Fibroblast of lung (primary cell): ENCODE measurements at regions not wholly inside any gene's neighbourhood (a gene's known extent, or its start where the extent isn't known, plus 50 kb on each side); places are given as distances from the start of the nearest gene placed in this dataset.

Experiments
- DNase-seq, 2 donors: peaks; one replicate each; pipeline versions ENCODE4 v3.0.0 to v3.0.0-alpha.2; 2010; ENCODE audit warnings: low read depth in 2 of 2
- H2AFZ ChIP-seq: 2 replicates; pipeline ENCODE4 v1.5.1; 2012; ENCODE audit warnings: low read length, control low read depth, inconsistent platforms
- H3K27ac ChIP-seq: 2 replicates; pipeline ENCODE4 v1.5.1; 2011; ENCODE audit warnings: low read length, control low read depth; ENCODE audit not compliant: insufficient read depth
- H3K27me3 ChIP-seq: 2 replicates; pipeline ENCODE4 v1.5.1; 2011; ENCODE audit warnings: mild to moderate bottlenecking, low read length; ENCODE audit not compliant: control insufficient read depth, insufficient read depth
- H3K36me3 ChIP-seq: 2 replicates; pipeline ENCODE4 v1.5.1; 2011; ENCODE audit warnings: low read length; ENCODE audit not compliant: control insufficient read depth, insufficient read depth
- H3K4me1 ChIP-seq: 2 replicates; pipeline ENCODE4 v1.5.1; 2011; ENCODE audit warnings: low read length; ENCODE audit not compliant: control insufficient read depth, insufficient read depth; ENCODE audit errors: extremely low read depth
- H3K4me2 ChIP-seq: 2 replicates; pipeline ENCODE4 v1.5.1; 2011; ENCODE audit warnings: low read length, control low read depth; ENCODE audit not compliant: insufficient read depth; ENCODE audit errors: extremely low read depth
- H3K4me3 ChIP-seq, 4 experiments: fragments of 200-600 bp in 1 of 4; sonication (generic) in 1 of 4; replicated peaks in 1 of 4; 2 replicates each; pipeline ENCODE4 v1.5.1; 2011 to 2016; ENCODE audit warnings: low read length in 4 of 4, low read depth in 3 of 4, mild to moderate bottlenecking in 3 of 4, control low read depth in 2 of 4, inconsistent platforms in 1 of 4, mixed read lengths in 1 of 4; ENCODE audit not compliant: insufficient read depth in 1 of 4; ENCODE audit errors: control extremely low read depth in 1 of 4
- H3K79me2 ChIP-seq: 2 replicates; pipeline ENCODE4 v1.5.1; 2012; ENCODE audit warnings: mild to moderate bottlenecking, low read length, inconsistent platforms; ENCODE audit not compliant: control insufficient read depth, insufficient read depth
- H3K9ac ChIP-seq: 2 replicates; pipeline ENCODE4 v1.5.1; 2011; ENCODE audit warnings: mild to moderate bottlenecking, low read length, control low read depth; ENCODE audit not compliant: insufficient read depth
- H3K9me3 ChIP-seq: 2 replicates; pipeline ENCODE4 v1.5.1; 2012; ENCODE audit warnings: low read depth, low read length; ENCODE audit not compliant: control insufficient read depth, insufficient read depth
- H4K20me1 ChIP-seq: 2 replicates; pipeline ENCODE4 v1.5.1; 2011; ENCODE audit warnings: low read length; ENCODE audit not compliant: control insufficient read depth, insufficient read depth; ENCODE audit errors: extremely low read depth
- EZH2 ChIP-seq: IDR thresholded peaks from 2 replicates; pipeline ENCODE4 v1.5.1; 2012; ENCODE audit warnings: low read length, control low read depth, mild to moderate bottlenecking; ENCODE audit errors: missing control alignments
- TF ChIP-seq, protein P1 (sequence below), 2 donors: IDR thresholded peaks in 1 of 2; conservative IDR thresholded peaks in 1 of 2; 1 replicate in 1 of 2; 2 replicates in 1 of 2; pipeline ENCODE4 v1.5.1; 2011 to 2012; ENCODE audit warnings: low read length in 2 of 2, control low read depth in 1 of 2, inconsistent platforms in 1 of 2, low read depth in 1 of 2, mild to moderate bottlenecking in 1 of 2

- no peaks in the 10 kb centered on the region for H3K79me2 ChIP-seq
- peak in 1 of 2 donors; percentile 40 for DNase-seq
- no peak overlapping the region for H2AFZ ChIP-seq
- H3K4me1 ChIP-seq = no peaks in the 10 kb centered on the region
- H3K27ac ChIP-seq = no peak overlapping the region
- H3K4me2 ChIP-seq = no peak overlapping the region
- no peaks in the 10 kb centered on the region for H3K36me3 ChIP-seq
- no peaks in the 10 kb centered on the region for H4K20me1 ChIP-seq
- no peaks in the 10 kb centered on the region for H3K9me3 ChIP-seq
- H3K4me3 ChIP-seq = no peak overlapping the region
- no peak overlapping the region for H3K9ac ChIP-seq
- TF ChIP-seq, protein P1, sequence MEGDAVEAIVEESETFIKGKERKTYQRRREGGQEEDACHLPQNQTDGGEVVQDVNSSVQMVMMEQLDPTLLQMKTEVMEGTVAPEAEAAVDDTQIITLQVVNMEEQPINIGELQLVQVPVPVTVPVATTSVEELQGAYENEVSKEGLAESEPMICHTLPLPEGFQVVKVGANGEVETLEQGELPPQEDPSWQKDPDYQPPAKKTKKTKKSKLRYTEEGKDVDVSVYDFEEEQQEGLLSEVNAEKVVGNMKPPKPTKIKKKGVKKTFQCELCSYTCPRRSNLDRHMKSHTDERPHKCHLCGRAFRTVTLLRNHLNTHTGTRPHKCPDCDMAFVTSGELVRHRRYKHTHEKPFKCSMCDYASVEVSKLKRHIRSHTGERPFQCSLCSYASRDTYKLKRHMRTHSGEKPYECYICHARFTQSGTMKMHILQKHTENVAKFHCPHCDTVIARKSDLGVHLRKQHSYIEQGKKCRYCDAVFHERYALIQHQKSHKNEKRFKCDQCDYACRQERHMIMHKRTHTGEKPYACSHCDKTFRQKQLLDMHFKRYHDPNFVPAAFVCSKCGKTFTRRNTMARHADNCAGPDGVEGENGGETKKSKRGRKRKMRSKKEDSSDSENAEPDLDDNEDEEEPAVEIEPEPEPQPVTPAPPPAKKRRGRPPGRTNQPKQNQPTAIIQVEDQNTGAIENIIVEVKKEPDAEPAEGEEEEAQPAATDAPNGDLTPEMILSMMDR (conservative IDR thresholded peaks at IDR 0.05 in 1 of 2, IDR thresholded peaks at IDR 0.05 in 1 of 2; ENCODE audit: low read depth in 1 of 2, low read length in 2 of 2) = no peak
- no peak for TF ChIP-seq EZH2
- H3K27me3 ChIP-seq = no peaks in the 10 kb centered on the region
Observed at GRCh38 chr16:54351171-54351570, 64.6 kb upstream of the IRX3 start.

GRCh38 chr16:54347961-54348360, 61.4 kb upstream of the IRX3 start:
- Histone ChIP-seq H3K79me2 (no peaks in the 10 kb centered on the region), H4K20me1 (no peaks in the 10 kb centered on the region), H3K4me2 (no peak overlapping the region), H3K9me3 (no peaks in the 10 kb centered on the region), H3K36me3 (no peaks in the 10 kb centered on the region), H3K4me3 (no peak overlapping the region), H3K9ac (no peak overlapping the region), H3K27ac (no peak overlapping the region), H3K4me1 (no peaks in the 10 kb centered on the region), H2AFZ (no peak overlapping the region), H3K27me3 (no peaks in the 10 kb centered on the region)
- TF ChIP-seq, protein P1 (conservative IDR thresholded peaks at IDR 0.05 in 1 of 2, IDR thresholded peaks at IDR 0.05 in 1 of 2; ENCODE audit: low read depth in 1 of 2, low read length in 2 of 2) = no peak
- TF ChIP-seq EZH2 = no peak
- no peak for DNase-seq

- Histone ChIP-seq H4K20me1 (no peaks in the 10 kb centered on the region), H2AFZ (no peak overlapping the region), H3K9ac (no peak overlapping the region), H3K4me1 (no peaks in the 10 kb centered on the region), H3K4me3 (no peak overlapping the region), H3K9me3 (no peaks in the 10 kb centered on the region), H3K27ac (no peak overlapping the region), H3K79me2 (no peaks in the 10 kb centered on the region), H3K4me2 (no peak overlapping the region), H3K27me3 (no peaks in the 10 kb centered on the region), H3K36me3 (no peaks in the 10 kb centered on the region)
- TF ChIP-seq, protein P1 (conservative IDR thresholded peaks at IDR 0.05 in 1 of 2, IDR thresholded peaks at IDR 0.05 in 1 of 2; ENCODE audit: low read depth in 1 of 2, low read length in 2 of 2) = no peak
- no peak for TF ChIP-seq EZH2
- DNase-seq = peak in 1 of 2 donors; percentile 25
Observed at GRCh38 chr16:54346041-54346440, 59.5 kb upstream of the IRX3 start.
